H1 (cell line): ENCODE measurements at regions not wholly inside any gene's neighbourhood (a gene's known extent, or its start where the extent isn't known, plus 50 kb on each side); places are given as distances from the start of the nearest gene placed in this dataset.

Experiments used
- CTCF ChIA-PET: fragments of 300-600 bp; sonication (Branson Sonifier 250); formaldehyde crosslinking; loops from one replicate; lab custom pipeline; 2021; ENCODE audit not compliant: partially characterized antibody; lab: Charles Lee
- POLR2A ChIA-PET: fragments of 300-600 bp; sonication (Branson Sonifier 250); formaldehyde crosslinking; loops from one replicate; lab custom pipeline; 2021; ENCODE audit warnings: inconsistent platforms; ENCODE audit not compliant: partially characterized antibody; lab: Charles Lee
- DNase-seq, 2 experiments: peaks; one replicate each; pipeline versions ENCODE4 v3.0.0 to v3.0.0-alpha.2; 2010 to 2022; ENCODE audit warnings: low spot score in 2 of 2, low read depth in 1 of 2, mixed read lengths in 1 of 2
- FAIRE-seq: peaks from 2 replicates; lab custom pipeline; 2011; peaks lifted over from hg19 to GRCh38; lab: Jason Lieb, UNC
- H2AFZ ChIP-seq: 2 replicates; pipeline ENCODE4 v1.8.1; 2012; ENCODE audit warnings: low read length, inconsistent platforms
- H2AK5ac ChIP-seq: 2 replicates; pipeline ENCODE4 v1.6.1; 2013; ENCODE audit warnings: low read depth, low read length
- H2BK120ac ChIP-seq: replicated peaks from 2 replicates; pipeline ENCODE3; 2013; ENCODE audit warnings: low read depth, low read length, inconsistent platforms
- H2BK12ac ChIP-seq: 2 replicates; pipeline ENCODE4 v1.6.1; 2013; ENCODE audit warnings: low read depth, low read length
- H2BK15ac ChIP-seq: 2 replicates; pipeline ENCODE4 v1.6.1; 2013; ENCODE audit warnings: low read length
- H2BK20ac ChIP-seq: 2 replicates; pipeline ENCODE4 v1.6.1; 2013; ENCODE audit warnings: low read length
- H2BK5ac ChIP-seq: 2 replicates; pipeline ENCODE4 v1.6.1; 2013; ENCODE audit warnings: low read depth, low read length
- H3K14ac ChIP-seq: 2 replicates; pipeline ENCODE4 v1.6.1; 2013; ENCODE audit warnings: inconsistent platforms; ENCODE audit not compliant: insufficient read length
- H3K18ac ChIP-seq: 2 replicates; pipeline ENCODE4 v1.6.1; 2013; ENCODE audit warnings: low read length; ENCODE audit errors: extremely low read depth
- H3K23ac ChIP-seq: 2 replicates; pipeline ENCODE4 v1.6.1; 2013; ENCODE audit warnings: inconsistent platforms; ENCODE audit not compliant: insufficient read length
- H3K23me2 ChIP-seq: 2 replicates; pipeline ENCODE4 v1.6.1; 2013; ENCODE audit warnings: low read depth, low read length
- H3K27ac ChIP-seq: 2 replicates; pipeline ENCODE4 v1.6.1; 2011; ENCODE audit warnings: low read depth, low read length, inconsistent platforms
- H3K27me3 ChIP-seq, 4 experiments: replicated peaks in 1 of 4; 1 replicate in 1 of 4; 2 replicates in 3 of 4; pipeline versions ENCODE4 v1.6.1 to v1.8.1; 2011 to 2013; ENCODE audit warnings: low read length in 3 of 4, mild to moderate bottlenecking in 3 of 4, inconsistent platforms in 2 of 4, mixed read lengths in 2 of 4, moderate library complexity in 1 of 4; ENCODE audit not compliant: control insufficient read depth in 3 of 4, insufficient read depth in 3 of 4; ENCODE audit errors: extremely low read depth in 1 of 4
- H3K36me3 ChIP-seq, 4 experiments: 2 replicates each; pipeline versions ENCODE4 v1.6.1 to v1.8.1; 2011 to 2013; ENCODE audit warnings: mild to moderate bottlenecking in 4 of 4, low read length in 3 of 4, moderate library complexity in 2 of 4, control low read depth in 1 of 4, inconsistent platforms in 1 of 4; ENCODE audit not compliant: insufficient read depth in 4 of 4, control insufficient read depth in 2 of 4
- H3K4ac ChIP-seq: replicated peaks from 2 replicates; pipeline ENCODE3; 2013; ENCODE audit warnings: low read length, low read depth, mixed read lengths, inconsistent platforms; ENCODE audit not compliant: insufficient read length
- H3K4me1 ChIP-seq, 4 experiments: replicated peaks in 1 of 4; 1 replicate in 1 of 4; 2 replicates in 3 of 4; pipeline versions ENCODE4 v1.6.1 to v1.8.1; 2011 to 2013; ENCODE audit warnings: low read length in 3 of 4, inconsistent platforms in 2 of 4, mixed read lengths in 1 of 4; ENCODE audit not compliant: insufficient read depth in 4 of 4, control insufficient read depth in 3 of 4
- H3K4me2 ChIP-seq, 2 experiments: 2 replicates each; pipeline versions ENCODE4 v1.6.1 to v1.8.1; 2011 to 2013; ENCODE audit warnings: low read depth in 2 of 2, low read length in 2 of 2, control low read depth in 1 of 2, inconsistent platforms in 1 of 2, mild to moderate bottlenecking in 1 of 2; ENCODE audit not compliant: insufficient read depth in 1 of 2
- H3K4me3 ChIP-seq, 4 experiments: fragments of 200-600, 300-600 bp in 1 of 4; sonication (generic), shearing (Covaris generic), sonication (Bioruptor Twin) in 1 of 4; 2 replicates each; pipeline versions ENCODE4 v1.5.1 to v1.8.1; 2011 to 2016; ENCODE audit warnings: low read length in 4 of 4, low read depth in 3 of 4, control low read depth in 2 of 4, inconsistent platforms in 2 of 4, mild to moderate bottlenecking in 2 of 4, mixed read lengths in 1 of 4, moderate library complexity in 1 of 4; ENCODE audit not compliant: insufficient read depth in 2 of 4; ENCODE audit errors: extremely low read depth in 1 of 4
- H3K56ac ChIP-seq: replicated peaks from 2 replicates; pipeline ENCODE3; 2013; ENCODE audit warnings: low read depth, mild to moderate bottlenecking, mixed read lengths, low read length, inconsistent platforms; ENCODE audit not compliant: insufficient read length
- H3K79me1 ChIP-seq: 2 replicates; pipeline ENCODE4 v1.6.1; 2013; ENCODE audit warnings: low read depth, low read length, control low read depth
- H3K79me2 ChIP-seq, 2 experiments: 2 replicates each; pipeline versions ENCODE4 v1.6.1 to v1.8.1; 2012 to 2013; ENCODE audit warnings: low read length in 2 of 2, mild to moderate bottlenecking in 2 of 2, inconsistent platforms in 1 of 2; ENCODE audit not compliant: insufficient read depth in 2 of 2, control insufficient read depth in 1 of 2
- H3K9ac ChIP-seq, 4 experiments: replicated peaks in 1 of 4; 1 replicate in 1 of 4; 2 replicates in 3 of 4; pipeline versions ENCODE4 v1.6.1 to v1.8.1; 2011 to 2013; ENCODE audit warnings: low read depth in 3 of 4, low read length in 3 of 4, control low read depth in 2 of 4, mild to moderate bottlenecking in 2 of 4, moderate library complexity in 2 of 4, inconsistent platforms in 1 of 4; ENCODE audit errors: extremely low read depth in 1 of 4
- H3K9me3 ChIP-seq, 2 experiments: 2 replicates each; pipeline versions ENCODE4 v1.6.1 to v1.8.1; 2012 to 2013; ENCODE audit warnings: mild to moderate bottlenecking in 2 of 2, moderate library complexity in 2 of 2, control low read depth in 1 of 2, inconsistent platforms in 1 of 2, low read depth in 1 of 2, low read length in 1 of 2, mixed read lengths in 1 of 2; ENCODE audit not compliant: insufficient read depth in 2 of 2
- H4K20me1 ChIP-seq, 2 experiments: replicated peaks in 1 of 2; 2 replicates each; pipeline versions ENCODE3 to v1.8.1; 2011 to 2013; ENCODE audit warnings: inconsistent platforms in 2 of 2, low read length in 2 of 2, mild to moderate bottlenecking in 1 of 2; ENCODE audit not compliant: insufficient read depth in 2 of 2, control insufficient read depth in 1 of 2
- H4K5ac ChIP-seq: 2 replicates; pipeline ENCODE4 v1.6.1; 2013; ENCODE audit warnings: low read length, low read depth, mixed read lengths, inconsistent platforms; ENCODE audit not compliant: insufficient read length
- H4K8ac ChIP-seq: 2 replicates; pipeline ENCODE4 v1.8.0; 2013; ENCODE audit warnings: mild to moderate bottlenecking, moderate library complexity, low read length, inconsistent platforms; ENCODE audit not compliant: insufficient read depth; ENCODE audit errors: extremely low read depth
- H4K91ac ChIP-seq: replicated peaks from 2 replicates; pipeline ENCODE3; 2013; ENCODE audit warnings: low read length, mixed read lengths, inconsistent platforms; ENCODE audit not compliant: insufficient read length
- ATF3 ChIP-seq: IDR thresholded peaks from 2 replicates; pipeline ENCODE4 v1.6.1; 2011; ENCODE audit warnings: low read depth, mild to moderate bottlenecking, low read length; ENCODE audit not compliant: insufficient read depth
- CTCF ChIP-seq, 3 experiments: IDR thresholded peaks; 1 replicate in 2 of 3; 2 replicates in 1 of 3; pipeline versions ENCODE4 v1.5.1 to v1.6.1; 2011; ENCODE audit warnings: low read length in 3 of 3, mild to moderate bottlenecking in 3 of 3, inconsistent platforms in 2 of 3, low read depth in 1 of 3, moderate library complexity in 1 of 3; ENCODE audit not compliant: insufficient read depth in 1 of 3; ENCODE audit errors: control extremely low read depth in 1 of 3
- E2F6 ChIP-seq: IDR thresholded peaks from 2 replicates; pipeline ENCODE4 v1.6.1; 2012; ENCODE audit warnings: inconsistent platforms
- RAD21 ChIP-seq, 2 experiments: IDR thresholded peaks in 1 of 2; conservative IDR thresholded peaks in 1 of 2; 2 replicates each; pipeline ENCODE4 v1.6.1; 2011; ENCODE audit warnings: low read depth in 2 of 2, low read length in 2 of 2, improper control_type of control experiment in 1 of 2, inconsistent platforms in 1 of 2, mild to moderate bottlenecking in 1 of 2, moderate library complexity in 1 of 2
- WGBS, 2 experiments: shearing (Covaris generic) in 1 of 2; methylation state at CpG; one replicate each; pipeline versions ENCODE4 v1.1.6 to v1.1.7; 2013 to 2015; ENCODE audit warnings: low lambda C conversion rate in 2 of 2, mixed read lengths in 2 of 2, inconsistent platforms in 1 of 2, low coverage in 1 of 2, missing lambda C conversion rate in 1 of 2; ENCODE audit not compliant: insufficient replicate concordance in 2 of 2, insufficient coverage in 1 of 2, insufficient read length in 1 of 2; ENCODE audit errors: extremely low coverage in 1 of 2, missing lambda C conversion rate in 1 of 2; 5-methylcytosine and 5-hydroxymethylcytosine counted together

- peak overlapping the region; percentile 22; the same call in 1 of the 2 replicates for H4K8ac ChIP-seq
- H3K9ac ChIP-seq: no peak overlapping the region
- H2BK120ac ChIP-seq: no peak overlapping the region
- no peak overlapping the region for H3K14ac ChIP-seq
- H3K36me3 ChIP-seq: no peaks in the 10 kb centered on the region
- POLR2A ChIA-PET: no interaction called here
- H2AFZ ChIP-seq: peak overlapping the region; percentile 86; the same call in 1 of the 2 replicates
- no peak overlapping the region for H4K5ac ChIP-seq
- no peaks in the 10 kb centered on the region for H3K27me3 ChIP-seq
- no peaks in the 10 kb centered on the region for H3K79me1 ChIP-seq
- H3K23me2 ChIP-seq: no peaks in the 10 kb centered on the region
- H3K79me2 ChIP-seq: no peaks in the 10 kb centered on the region
- peak; percentile 28 for FAIRE-seq
- H3K4me1 ChIP-seq: no peaks in the 10 kb centered on the region
- H2BK12ac ChIP-seq: no peak overlapping the region
- no peak overlapping the region for H2BK15ac ChIP-seq
- no peaks in the 10 kb centered on the region for H3K9me3 ChIP-seq
- no peaks in the 10 kb centered on the region for H4K20me1 ChIP-seq
- TF ChIP-seq RAD21 (IDR thresholded peaks at IDR 0.05 in 1 of 2, conservative IDR thresholded peaks at IDR 0.05 in 1 of 2; ENCODE audit: low read depth in 2 of 2, low read length in 2 of 2) (peak in 1 of 2 experiments; percentile 30; a peak in 1 of 4 replicates), ATF3 (no peak), CTCF (IDR thresholded peaks at IDR 0.05; ENCODE audit: control extremely low read depth in 1 of 3, insufficient read depth in 1 of 3, low read depth in 1 of 3, low read length in 3 of 3) (peak; percentile 15 to 18 (median 17); a peak in 3 of 4 replicates), E2F6 (no peak)
- TF ChIP-seq, all 59 proteins: peak for 2
- 93% methylated on average over 5 of the region's 5 CpGs; no CpG with 5 or more reads in 1 of the 2 experiments for WGBS, 2 experiments
- CTCF ChIA-PET: interaction anchor here (0.9 to 1.3 kb wide), 5 partner anchors 17 to 180 kb away, joined by 3 to 5 read pairs (median 4); no protein-coding TSS in a partner anchor
- Histone ChIP-seq H2BK20ac (no peak overlapping the region), H3K4ac (no peak overlapping the region), H2BK5ac (no peak overlapping the region), H3K4me3 (no peak overlapping the region), H3K27ac (no peak overlapping the region), H3K56ac (no peak overlapping the region), H2AK5ac (no peak overlapping the region), H3K4me2 (no peak overlapping the region), H4K91ac (no peak overlapping the region), H3K23ac (no peak overlapping the region), H3K18ac (no peak overlapping the region)
- no peak for DNase-seq
These were observed 148.3 kb downstream of the RFX6 start for GRCh38 chr6:117025310-117025709.
